ENCODE measurements at regions not wholly inside any gene's neighbourhood (a gene's known extent, or its start where the extent isn't known, plus 50 kb on each side); places are given as distances from the start of the nearest gene placed in this dataset.

DNA sequence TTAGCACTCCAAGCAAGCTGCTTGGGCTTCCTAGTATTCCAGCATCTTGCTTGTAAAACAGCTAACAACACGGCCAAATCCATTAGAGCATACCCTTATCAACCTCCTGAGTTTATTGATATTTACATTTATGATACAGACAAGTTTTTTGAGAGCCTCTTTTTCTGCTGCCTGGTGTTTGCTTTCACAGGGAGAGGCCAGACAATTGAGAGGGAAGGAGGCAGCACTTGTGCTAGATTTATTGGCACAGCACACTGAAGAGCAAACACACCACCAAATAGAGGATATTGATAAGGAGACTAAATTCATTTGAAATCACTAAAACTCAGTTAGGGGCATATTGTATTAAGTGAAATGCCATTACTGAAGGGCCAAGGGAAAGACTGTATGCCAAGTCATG lies 1142.3 kb upstream of the FANCL start:
- TF ChIP-seq POLR2AphosphoS5 (IDR thresholded peaks at IDR 0.05) (no peak), CTCF (IDR thresholded peaks at IDR 0.05) (no peak), EP300 (IDR thresholded peaks at IDR 0.05; ENCODE audit: low read depth) (no peak), POLR2A (IDR thresholded peaks at IDR 0.05) (no peak)

All from transverse colon (tissue), 4 donors.